A549 (cell line): ENCODE measurements at regions not wholly inside any gene's neighbourhood (a gene's known extent, or its start where the extent isn't known, plus 50 kb on each side); places are given as distances from the start of the nearest gene placed in this dataset.
"Not testable (repeated sequence)": the region's sequence is repeated elsewhere in the genome, so short reads cannot be mapped to it uniquely, and the experiment has no call there.

Experiments used
- ATAC-seq, 2 experiments: fragments of 200-7000 bp in 1 of 2; fragments of >200 bp in 1 of 2; cut with Nextera tagmentation in 1 of 2; cut with Tn5 transposase in 1 of 2; 3 replicates each; pipeline versions ENCODE4 v1.8.0 to v1.9.1; 2018 to 2020; ENCODE audit warnings: mild to moderate bottlenecking in 1 of 2, moderate library complexity in 1 of 2
- CTCF ChIA-PET: fragments of 300-600 bp; sonication (Branson Sonifier 250); formaldehyde crosslinking; extraction: SDS; loops from one replicate; lab custom pipeline; 2021; ENCODE audit warnings: antibody characterized with exemption, inconsistent platforms; lab: Yijun Ruan, JAX
- POLR2A ChIA-PET: fragments of 350-600 bp; formaldehyde crosslinking; extraction: SDS; loops from one replicate; lab custom pipeline; 2021; ENCODE audit warnings: antibody characterized with exemption, inconsistent platforms; lab: Yijun Ruan, JAX
- DNase-seq, 2 experiments: peaks; one replicate each; pipeline versions ENCODE4 v3.0.0 to v3.0.0-alpha.2; 2011 to 2016; ENCODE audit warnings: low read depth in 1 of 2, low spot score in 1 of 2
- FAIRE-seq: peaks from 2 replicates; lab custom pipeline; 2011; peaks lifted over from hg19 to GRCh38; lab: Jason Lieb, UNC
- H3K27ac ChIP-seq, 2 experiments: fragments of >200 bp; sonication (Bioruptor Twin); formaldehyde crosslinking; 3 replicates each; pipeline ENCODE4 v1.5.1; 2016 to 2017
- H3K4me1 ChIP-seq: fragments of >200 bp; sonication (Bioruptor Twin); formaldehyde crosslinking; 3 replicates; pipeline ENCODE4 v1.6.1; 2016
- H3K4me2 ChIP-seq: fragments of >200 bp; sonication (Bioruptor Twin); formaldehyde crosslinking; 3 replicates; pipeline ENCODE4 v1.6.1; 2016
- H3K4me3 ChIP-seq: fragments of >200 bp; sonication (Bioruptor Twin); formaldehyde crosslinking; 3 replicates; pipeline ENCODE4 v1.5.1; 2016
- H3K9me3 ChIP-seq: fragments of >200 bp; sonication (Bioruptor Twin); formaldehyde crosslinking; 3 replicates; pipeline ENCODE4 v1.6.1; 2016
- GATA3 ChIP-seq: IDR thresholded peaks from 2 replicates; pipeline ENCODE4 v1.6.1; 2012; ENCODE audit warnings: borderline replicate concordance
- JUN ChIP-seq, 2 experiments: fragments of >200 bp; sonication (Bioruptor Twin); formaldehyde crosslinking; IDR thresholded peaks; 2 replicates in 1 of 2; 3 replicates in 1 of 2; pipeline ENCODE4 v1.6.1; 2016 to 2017
- KDM5A ChIP-seq: fragments of 200-600 bp; sonication (generic); IDR thresholded peaks from 2 replicates; pipeline ENCODE4 v1.6.1; 2016; ENCODE audit warnings: antibody characterized with exemption, mild to moderate bottlenecking
- MAFK ChIP-seq: fragments of 450-650 bp; IDR thresholded peaks from 2 replicates; pipeline ENCODE4 v1.6.1; 2014; ENCODE audit not compliant: partially characterized antibody
- MAZ ChIP-seq: fragments of 150-350 bp; IDR thresholded peaks from 2 replicates; pipeline ENCODE4 v1.6.1; 2014; ENCODE audit warnings: antibody characterized with exemption, low read depth, low read length, borderline replicate concordance
- MYC ChIP-seq: IDR thresholded peaks from 2 replicates; pipeline ENCODE4 v1.6.1; 2012; ENCODE audit warnings: mild to moderate bottlenecking, inconsistent platforms, low read length, improper control_type of control experiment, borderline replicate concordance
- RAD21 ChIP-seq, 2 experiments: fragments of >200 bp in 1 of 2; sonication (Bioruptor Twin) in 1 of 2; formaldehyde crosslinking in 1 of 2; IDR thresholded peaks in 1 of 2; conservative IDR thresholded peaks in 1 of 2; 2 replicates in 1 of 2; 3 replicates in 1 of 2; pipeline ENCODE4 v1.6.1; 2012 to 2018; ENCODE audit warnings: inconsistent platforms in 1 of 2
- RARB ChIP-seq: fragments of 250-450 bp; sonication (Bioruptor Pico); IDR thresholded peaks from 2 replicates; pipeline ENCODE4 v1.8.0; 2021; ENCODE audit warnings: mild to moderate bottlenecking, moderate library complexity
- TFCP2L1 ChIP-seq: fragments of 250-450 bp; sonication (Bioruptor Pico); IDR thresholded peaks from 2 replicates; pipeline ENCODE4 v1.5.0; 2021; ENCODE audit warnings: mild to moderate bottlenecking
- ZC3H11A ChIP-seq: fragments of 450-650 bp; IDR thresholded peaks from 2 replicates; pipeline ENCODE4 v1.6.1; 2014; ENCODE audit warnings: antibody characterized with exemption, mild to moderate bottlenecking
- ZNF302 ChIP-seq: fragments of 250-450 bp; sonication (Bioruptor Pico); IDR thresholded peaks from 2 replicates; pipeline ENCODE4 v1.9.0; 2021; ENCODE audit warnings: inconsistent platforms, mild to moderate bottlenecking, moderate library complexity
- ZSCAN20 ChIP-seq: fragments of 250-450 bp; sonication (Bioruptor Pico); IDR thresholded peaks from 2 replicates; pipeline ENCODE4 v1.8.0; 2022; ENCODE audit warnings: mild to moderate bottlenecking, moderate library complexity
- WGBS: methylation state at CpG from one replicate; pipeline ENCODE4 v1.1.6; 2017; ENCODE audit errors: missing lambda C conversion rate; 5-methylcytosine and 5-hydroxymethylcytosine counted together
- TF ChIP-seq, protein P1 (sequence below): IDR thresholded peaks from 2 replicates; pipeline ENCODE4 v1.6.1; 2012
- TF ChIP-seq, protein P2 (sequence below): fragments of 450-650 bp; IDR thresholded peaks from 2 replicates; pipeline ENCODE4 v1.6.1; 2014; ENCODE audit warnings: antibody characterized with exemption
- TF ChIP-seq, protein P3 (sequence below): IDR thresholded peaks from 2 replicates; pipeline ENCODE4 v1.6.1; 2012; ENCODE audit warnings: low read depth, borderline replicate concordance
- TF ChIP-seq, protein P4 (sequence below): fragments of 250-450 bp; sonication (Bioruptor Pico); IDR thresholded peaks from 2 replicates; pipeline ENCODE4 v1.5.0; 2020; ENCODE audit warnings: low read depth, mild to moderate bottlenecking, moderate library complexity

DNA sequence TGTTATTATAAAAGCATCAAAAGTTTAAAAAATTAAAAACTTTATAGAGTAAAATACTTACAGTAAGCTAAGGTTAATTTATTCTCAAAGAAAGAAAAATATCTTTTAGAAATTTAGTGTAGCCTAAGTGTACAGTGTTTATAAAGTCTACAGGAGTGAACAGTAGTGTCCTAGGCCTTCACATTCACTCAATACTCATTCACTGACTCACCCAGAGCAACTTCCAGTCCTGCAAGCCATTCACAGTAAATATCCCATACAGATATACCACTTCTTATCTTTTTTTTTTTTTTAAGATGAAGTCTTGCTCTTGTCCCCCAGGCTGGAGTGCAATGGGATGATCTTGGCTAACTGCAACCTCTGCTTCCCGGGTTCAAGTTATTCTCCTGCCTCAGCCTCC lies 73.1 kb upstream of the FST start (continued):
- no peak for TF ChIP-seq MAFK
- no peak for TF ChIP-seq GATA3
- TF ChIP-seq MYC: no peak

DNA sequence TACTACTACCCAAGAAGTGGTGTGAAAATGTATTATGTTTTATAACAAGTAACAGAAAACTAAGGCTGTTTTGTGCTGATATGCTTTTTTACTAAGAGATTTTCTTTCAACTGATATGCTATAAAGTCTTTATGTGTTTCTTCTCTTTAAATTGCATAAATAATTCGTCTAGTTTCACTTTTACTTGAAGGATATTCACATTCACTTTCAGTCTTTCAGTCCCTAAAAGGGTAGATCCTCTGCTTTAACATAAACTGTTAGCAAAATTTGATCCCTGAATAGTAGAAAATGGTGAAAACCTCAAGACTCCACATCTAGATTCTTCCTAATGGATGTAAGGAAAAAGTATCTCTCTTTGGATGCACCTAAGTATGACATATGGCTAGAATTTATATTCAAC lies 69.0 kb upstream of the FST start:
- 6% methylated on average over 1 of the region's 1 CpG for WGBS
- Histone ChIP-seq H3K9me3 (no peaks in the 10 kb centered on the region), H3K4me2 (no peak overlapping the region), H3K27ac (no peak overlapping the region), H3K4me3 (no peak overlapping the region), H3K4me1 (peaks cover 13% of the 10 kb centered on the region)
- ChIA-PET POLR2A (no interaction called here), CTCF (interaction anchor here (1.4 kb wide), 1 partner anchor 25 kb away, joined by 3 read pairs; no protein-coding TSS in a partner anchor)
- FAIRE-seq (peak; percentile 51), DNase-seq (no peak), ATAC-seq (no peak)
- no peak for TF ChIP-seq KDM5A
- TF ChIP-seq ZSCAN20 (CRISPR knock-in tag): no peak
- no peak for TF ChIP-seq ZNF302 (CRISPR knock-in tag)
- TF ChIP-seq, protein P1, sequence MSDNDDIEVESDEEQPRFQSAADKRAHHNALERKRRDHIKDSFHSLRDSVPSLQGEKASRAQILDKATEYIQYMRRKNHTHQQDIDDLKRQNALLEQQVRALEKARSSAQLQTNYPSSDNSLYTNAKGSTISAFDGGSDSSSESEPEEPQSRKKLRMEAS: no peak
- no peak for TF ChIP-seq TFCP2L1 (CRISPR knock-in tag)
- TF ChIP-seq JUN (IDR thresholded peaks at IDR 0.05): no peak
- TF ChIP-seq, protein P2, sequence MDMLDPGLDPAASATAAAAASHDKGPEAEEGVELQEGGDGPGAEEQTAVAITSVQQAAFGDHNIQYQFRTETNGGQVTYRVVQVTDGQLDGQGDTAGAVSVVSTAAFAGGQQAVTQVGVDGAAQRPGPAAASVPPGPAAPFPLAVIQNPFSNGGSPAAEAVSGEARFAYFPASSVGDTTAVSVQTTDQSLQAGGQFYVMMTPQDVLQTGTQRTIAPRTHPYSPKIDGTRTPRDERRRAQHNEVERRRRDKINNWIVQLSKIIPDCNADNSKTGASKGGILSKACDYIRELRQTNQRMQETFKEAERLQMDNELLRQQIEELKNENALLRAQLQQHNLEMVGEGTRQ: no peak
- TF ChIP-seq RAD21 (conservative IDR thresholded peaks at IDR 0.05 in 1 of 2, IDR thresholded peaks at IDR 0.05 in 1 of 2): no peak

DNA sequence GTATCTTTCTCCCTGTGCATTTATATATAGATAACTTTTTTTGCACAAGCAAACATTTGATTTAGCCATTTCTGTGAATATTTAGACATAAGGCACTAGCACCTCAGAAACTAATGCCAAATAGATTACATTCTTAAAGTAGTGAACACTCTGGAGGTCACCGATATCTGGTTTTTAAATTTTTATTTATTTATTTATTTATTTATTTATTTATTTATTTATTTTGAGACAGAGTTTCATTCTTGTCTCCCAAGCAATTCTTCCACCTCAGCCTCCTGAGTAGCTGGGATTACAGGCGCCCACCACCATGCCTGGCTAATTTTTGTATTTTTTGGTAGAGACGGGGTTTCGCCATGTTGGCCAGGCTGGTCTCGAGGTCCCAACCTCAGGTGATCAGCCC lies 67.9 kb upstream of the FST start:
- H3K4me3 ChIP-seq, POLR2A ChIA-PET, DNase-seq, H3K4me2 ChIP-seq, FAIRE-seq, H3K9me3 ChIP-seq, H3K4me1 ChIP-seq, H3K27ac ChIP-seq, CTCF ChIA-PET, ATAC-seq: not testable (repeated sequence)
- peak; percentile 85 for TF ChIP-seq ZC3H11A
- 93% methylated on average over 5 of the region's 5 CpGs for WGBS

DNA sequence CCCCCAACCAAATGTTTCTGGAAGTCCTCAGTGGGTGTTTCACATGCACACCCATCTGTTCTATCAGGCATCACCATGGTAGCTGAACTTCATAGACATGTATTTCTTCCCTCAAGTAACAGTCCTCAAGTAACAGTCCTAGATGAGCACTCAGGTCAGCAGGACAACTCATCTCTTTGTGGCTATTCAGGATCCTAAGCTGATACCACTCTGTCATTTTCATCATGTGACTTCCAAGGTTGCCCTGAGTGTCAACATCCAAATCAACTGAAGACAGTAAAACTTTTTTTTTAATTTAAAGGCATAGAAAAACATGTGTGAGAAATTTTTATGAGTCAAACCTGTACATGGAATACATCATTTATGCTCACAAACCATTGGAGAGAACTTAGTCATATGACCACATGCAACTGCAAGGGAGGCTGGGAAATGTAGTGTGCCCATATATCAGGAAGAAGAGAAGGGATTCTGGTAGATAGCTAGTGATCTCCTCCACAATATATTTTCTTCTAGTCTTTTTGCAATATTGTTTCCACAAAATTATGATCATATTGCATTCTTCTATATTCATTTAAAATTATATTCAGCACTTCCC lies 64.2 kb upstream of the FST start:
- FAIRE-seq (no peak), ATAC-seq (no peak; a peak in 1 of 6 replicates), DNase-seq (peak in 1 of 2 experiments; percentile 39)
- no peak overlapping the region for H3K4me3 ChIP-seq
- ChIA-PET POLR2A (no interaction called here), CTCF (interaction anchor here (0.6 to 1.2 kb wide), 4 partner anchors 14 to 246 kb away, joined by 3 to 6 read pairs (median 3); no protein-coding TSS in a partner anchor)
- H3K4me1 ChIP-seq: peaks cover 25% of the 10 kb centered on the region
- no peak overlapping the region for H3K4me2 ChIP-seq
- H3K27ac ChIP-seq: peak overlapping the region in 1 of 2 experiments; percentile 31; a peak in 2 of 6 replicates
- no peaks in the 10 kb centered on the region for H3K9me3 ChIP-seq
- TF ChIP-seq, protein P2: 0 out of 2 replicates have a peak, but pooled peaks have one; percentile 11
- TF ChIP-seq, protein P1: no peak
- TF ChIP-seq RARB (CRISPR knock-in tag): no peak

DNA sequence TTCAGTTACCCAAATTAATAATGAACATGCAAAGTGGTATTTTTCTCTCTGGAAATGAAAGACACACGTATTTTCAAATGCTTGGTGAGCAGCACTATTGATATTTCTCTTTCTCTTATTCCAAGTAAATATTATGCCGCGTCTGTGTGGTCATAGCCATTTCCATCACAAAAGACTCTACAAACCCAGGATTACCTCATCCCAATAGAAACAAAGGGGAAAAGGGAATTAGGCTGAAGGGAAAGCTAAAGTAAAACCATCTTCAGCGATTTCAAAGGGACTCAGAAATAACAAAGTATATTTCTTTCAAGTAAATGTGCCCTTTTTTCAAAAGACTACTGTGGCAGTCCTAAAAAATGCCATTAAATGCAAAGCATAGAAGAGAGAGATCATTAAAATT lies 62.0 kb upstream of the FST start:
- peak overlapping the region; percentile 7; the same call in 1 of the 3 replicates for H3K4me3 ChIP-seq
- peak overlapping the region; percentile 78 for H3K4me2 ChIP-seq

More for the DNA sequence above, 62.0 kb upstream of the FST start:
- no peaks in the 10 kb centered on the region for H3K9me3 ChIP-seq
- ChIA-PET POLR2A (interaction anchor here (0.6 kb wide), 1 partner anchor 55 kb away, joined by 3 read pairs; no protein-coding TSS in a partner anchor), CTCF (no interaction called here)
- peak in 1 of 2 experiments; percentile 47 for DNase-seq
- whole genome bisulfite sequencing: 13% methylated on average over 4 of the region's 4 CpGs
- peaks cover 25% of the 10 kb centered on the region for H3K4me1 ChIP-seq
- no peak for TF ChIP-seq MAZ
- TF ChIP-seq, protein P3, sequence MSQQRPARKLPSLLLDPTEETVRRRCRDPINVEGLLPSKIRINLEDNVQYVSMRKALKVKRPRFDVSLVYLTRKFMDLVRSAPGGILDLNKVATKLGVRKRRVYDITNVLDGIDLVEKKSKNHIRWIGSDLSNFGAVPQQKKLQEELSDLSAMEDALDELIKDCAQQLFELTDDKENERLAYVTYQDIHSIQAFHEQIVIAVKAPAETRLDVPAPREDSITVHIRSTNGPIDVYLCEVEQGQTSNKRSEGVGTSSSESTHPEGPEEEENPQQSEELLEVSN: no peak
- no peak for TF ChIP-seq JUN (IDR thresholded peaks at IDR 0.05)
- TF ChIP-seq, protein P4, sequence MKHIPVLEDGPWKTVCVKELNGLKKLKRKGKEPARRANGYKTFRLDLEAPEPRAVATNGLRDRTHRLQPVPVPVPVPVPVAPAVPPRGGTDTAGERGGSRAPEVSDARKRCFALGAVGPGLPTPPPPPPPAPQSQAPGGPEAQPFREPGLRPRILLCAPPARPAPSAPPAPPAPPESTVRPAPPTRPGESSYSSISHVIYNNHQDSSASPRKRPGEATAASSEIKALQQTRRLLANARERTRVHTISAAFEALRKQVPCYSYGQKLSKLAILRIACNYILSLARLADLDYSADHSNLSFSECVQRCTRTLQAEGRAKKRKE: no peak
- no peak for FAIRE-seq
- peak overlapping the region; percentile 76 to 77 for H3K27ac ChIP-seq
- peak in 1 of 2 experiments; percentile 40; a peak in 2 of 6 replicates for ATAC-seq
